HG03064 (cell line): ENCODE measurements at regions not wholly inside any gene's neighbourhood (a gene's known extent, or its start where the extent isn't known, plus 50 kb on each side); places are given as distances from the start of the nearest gene placed in this dataset.

Experiments
- ATAC-seq: cut with Tn5 transposase; IDR thresholded peaks from one replicate; pipeline ENCODE4 v1.9.1; 2021; ENCODE audit warnings: low read depth; ENCODE audit not compliant: unreplicated experiment

DNA sequence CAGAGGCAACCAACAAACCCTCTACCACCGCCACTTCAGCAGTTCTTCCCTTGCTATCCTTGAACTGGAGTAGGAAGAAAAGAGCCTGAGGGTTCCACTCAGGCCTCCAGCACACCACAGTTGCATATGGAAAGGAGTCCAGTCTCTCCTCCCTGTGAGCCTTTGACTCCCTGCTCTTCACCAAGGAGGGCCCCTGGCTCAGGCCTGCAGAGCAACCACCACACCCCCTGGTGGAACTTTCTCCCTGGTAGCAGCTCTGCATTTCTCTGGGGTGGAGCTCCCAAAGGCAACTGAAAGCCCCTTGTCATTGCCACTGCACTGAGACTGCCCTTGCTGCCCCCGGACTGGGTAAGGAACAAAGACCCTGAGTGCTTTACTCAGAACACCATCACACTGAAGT is 1021.5 kb upstream of the ADGRL2 start:
- no peak for ATAC-seq

DNA sequence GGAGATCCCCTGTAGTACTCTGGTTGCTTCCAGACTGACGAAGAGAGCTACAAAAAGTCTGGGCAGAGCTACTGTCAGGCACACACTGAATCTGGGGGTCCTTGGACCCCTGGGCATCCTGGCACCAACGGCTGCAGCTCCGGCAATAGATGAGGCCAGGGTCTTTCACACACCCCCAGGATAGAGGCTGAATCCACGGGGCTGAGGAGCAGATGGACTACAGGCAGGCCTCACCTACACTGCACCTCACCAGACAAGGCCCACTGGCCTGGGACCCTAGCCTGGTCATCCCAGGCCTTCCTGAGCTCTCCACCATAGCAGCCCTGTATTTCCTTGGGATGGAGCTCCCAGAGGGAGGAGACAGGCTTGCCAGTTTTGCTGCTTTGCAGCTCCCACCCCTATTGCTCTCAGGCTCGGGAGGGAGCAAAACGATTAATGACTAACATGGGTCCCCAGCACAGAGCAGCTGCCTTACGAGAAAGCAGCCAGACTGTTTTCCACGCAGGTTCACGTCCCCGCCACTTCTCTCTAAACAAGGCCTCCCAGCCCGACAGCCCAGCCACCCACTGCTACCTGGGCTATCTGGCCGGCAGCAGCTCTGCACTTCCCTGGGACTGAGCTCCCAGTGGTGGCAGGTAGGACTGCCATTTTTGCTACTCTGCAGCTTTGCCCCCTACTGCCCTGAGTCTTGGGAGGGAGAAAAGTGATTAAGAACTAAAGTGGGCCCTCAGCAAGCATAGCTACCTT is 1022.5 kb upstream of the ADGRL2 start:
- no peak for ATAC-seq

DNA sequence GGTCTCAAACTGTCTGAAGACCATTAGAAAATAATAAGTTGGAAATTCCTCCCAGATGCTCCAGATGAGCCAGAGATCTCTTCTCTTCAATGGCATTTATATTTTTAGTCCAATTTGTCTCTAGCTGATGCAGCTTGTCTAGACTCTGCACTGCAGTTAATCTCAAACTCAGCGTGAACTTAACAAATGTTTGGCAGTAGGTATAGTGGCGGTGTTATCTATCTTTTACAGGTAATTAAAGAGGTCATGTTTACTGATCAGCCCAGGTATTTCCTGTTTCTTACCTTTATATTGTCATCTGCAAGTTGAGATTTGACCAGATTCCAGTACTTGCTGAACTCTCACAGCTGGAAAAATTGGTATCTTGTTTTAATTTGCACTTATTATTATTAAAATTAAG is 1024.5 kb upstream of the ADGRL2 start:
- no peak for ATAC-seq

DNA sequence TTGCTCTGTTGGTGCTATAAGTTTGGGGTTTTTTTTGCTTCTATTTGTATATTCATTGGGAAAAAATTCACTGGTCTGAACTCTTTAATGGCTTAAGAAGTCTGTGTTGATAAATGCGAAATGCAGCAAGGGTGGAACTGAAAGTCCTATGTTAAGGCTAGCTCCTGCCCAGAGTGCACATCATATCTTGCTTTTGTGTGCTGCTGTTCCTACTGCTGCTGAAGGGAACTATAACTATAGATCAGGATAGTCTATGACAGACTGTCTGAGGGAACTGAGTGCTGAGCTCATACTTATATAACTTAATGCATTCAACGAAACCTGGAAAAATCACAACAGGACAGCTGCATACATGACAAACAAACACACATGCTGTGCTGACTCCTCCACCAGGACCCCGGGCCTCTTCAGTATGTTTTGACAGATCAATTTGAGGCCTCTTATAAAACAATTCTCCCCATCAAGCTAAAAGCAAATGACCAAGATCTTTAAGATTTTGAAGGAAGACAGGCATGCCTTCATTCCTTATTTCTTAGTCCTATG is 1031.5 kb upstream of the ADGRL2 start:
- no peak for ATAC-seq

DNA sequence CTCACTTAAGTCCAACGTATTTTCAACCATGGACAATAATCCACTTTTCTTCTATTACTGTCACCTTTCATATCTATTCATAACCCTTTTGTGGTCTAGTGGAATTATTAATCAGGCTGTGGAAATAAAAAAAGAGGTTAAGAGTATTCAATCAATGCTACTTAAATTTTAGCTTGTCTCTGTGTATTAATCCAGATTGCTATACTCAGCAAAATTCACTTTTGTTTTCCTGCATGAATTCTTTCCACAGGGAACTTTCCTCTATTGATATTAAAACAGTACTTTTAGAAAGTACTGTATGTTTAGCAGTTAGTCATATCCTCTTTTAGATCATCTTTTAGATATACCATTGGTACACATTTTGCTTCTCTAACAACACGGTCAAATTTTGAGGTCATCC is 1033.0 kb upstream of the ADGRL2 start:
- ATAC-seq = no peak

DNA sequence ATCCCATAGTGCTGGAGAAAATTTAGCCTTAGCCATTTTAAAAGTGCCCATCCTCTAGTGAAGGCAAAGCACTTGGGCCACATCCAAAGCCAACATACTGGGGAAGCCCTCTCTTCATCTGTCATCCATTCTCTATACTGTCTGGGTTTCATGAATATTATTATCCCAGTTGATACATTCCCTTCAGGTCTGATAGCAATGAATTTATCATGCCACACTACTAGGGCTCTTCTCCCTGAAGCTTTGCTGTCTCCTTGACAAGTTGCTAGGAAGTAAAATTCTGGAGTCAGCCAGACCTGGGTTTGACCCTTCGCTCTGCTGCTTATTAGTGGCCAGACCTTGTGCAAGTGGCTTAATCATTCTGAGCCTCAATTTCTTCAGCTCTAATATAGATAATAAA is 1041.4 kb upstream of the ADGRL2 start:
- ATAC-seq = no peak

DNA sequence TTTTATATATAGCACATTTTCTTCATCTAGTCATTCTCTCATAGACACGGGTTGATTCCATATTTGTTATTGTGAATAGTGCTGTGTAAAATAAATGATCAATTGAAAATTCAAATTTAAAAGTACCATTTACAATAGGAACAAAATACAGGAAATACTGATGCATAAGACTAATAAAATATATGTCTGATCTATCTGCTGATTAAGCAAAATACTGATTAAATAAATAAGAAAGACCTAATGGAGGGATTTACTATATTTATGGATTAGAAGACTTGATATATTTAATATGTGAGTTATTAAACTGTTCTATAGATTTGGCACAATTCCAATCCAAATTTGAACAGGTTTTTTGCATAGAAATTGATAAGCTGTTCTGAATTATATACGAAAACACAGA is 1044.8 kb upstream of the ADGRL2 start:
- no peak for ATAC-seq

DNA sequence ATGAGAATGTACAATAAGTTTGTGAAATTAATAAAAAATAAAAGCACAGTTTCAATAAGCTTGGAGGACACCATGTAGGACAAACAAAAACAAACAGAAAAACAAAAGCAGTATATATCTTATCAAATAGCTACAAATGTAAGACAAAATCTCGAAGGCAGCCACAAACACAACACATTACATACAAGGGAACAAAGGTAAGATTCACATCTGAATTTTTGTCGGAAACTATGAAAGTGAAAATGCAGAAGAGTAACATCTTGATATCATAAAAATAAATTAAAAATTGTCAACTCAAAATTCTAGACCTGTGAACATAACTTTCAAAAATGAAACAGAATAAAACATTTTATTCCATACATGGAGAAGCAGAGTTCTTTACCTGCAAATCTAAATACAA is 1049.5 kb upstream of the ADGRL2 start:
- ATAC-seq = no peak

DNA sequence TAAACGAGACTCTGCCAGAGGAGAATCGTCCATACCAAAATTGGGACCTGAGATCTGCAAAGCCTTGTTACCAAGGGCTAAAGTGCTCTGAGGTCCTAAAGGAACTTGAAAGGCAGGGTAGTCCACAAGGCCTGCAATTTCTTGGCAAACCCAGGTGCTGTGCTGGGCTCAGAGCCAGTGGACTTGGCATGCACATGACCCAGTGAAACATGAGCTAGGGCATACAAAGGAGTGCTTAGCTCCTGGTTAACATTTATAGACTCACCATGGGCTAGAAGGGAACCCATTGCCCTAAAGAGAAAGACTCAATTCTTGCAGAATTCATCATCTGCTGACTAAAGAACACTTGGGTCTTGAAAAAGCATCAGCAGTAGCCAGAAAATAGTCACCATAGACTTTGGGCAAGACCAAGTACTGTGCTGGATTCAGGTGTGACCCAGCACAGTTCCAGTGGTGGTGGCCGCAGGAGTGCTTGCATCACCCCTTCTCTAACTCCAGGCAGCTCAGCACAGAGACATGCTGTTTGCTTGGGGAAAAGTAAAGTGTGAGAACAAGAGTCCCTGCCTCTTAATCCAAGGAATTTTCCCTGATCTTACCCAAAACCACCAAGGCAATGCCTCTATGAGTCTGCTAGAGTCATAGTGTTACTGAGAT is 1069.4 kb upstream of the ADGRL2 start:
- no peak for ATAC-seq

DNA sequence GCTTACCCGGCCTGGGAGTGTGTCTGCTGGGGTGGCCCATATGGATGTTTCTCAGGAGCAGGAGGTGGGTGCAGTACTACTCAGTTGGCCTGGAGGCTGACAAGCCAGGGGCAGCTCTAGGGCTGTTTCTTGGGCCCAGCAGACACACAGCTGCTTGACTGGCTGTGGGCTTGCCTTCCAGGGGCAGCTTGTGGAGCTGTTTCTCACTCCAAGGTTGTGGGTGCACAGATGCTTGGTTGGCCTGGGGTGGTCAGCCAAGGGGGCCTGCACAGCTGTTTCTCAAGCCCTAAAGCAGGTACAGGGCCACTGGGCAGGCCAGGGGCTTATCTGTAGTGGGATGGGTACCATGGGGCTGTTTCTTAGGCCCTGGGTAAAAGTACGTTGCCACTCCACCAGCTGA is 1078.1 kb upstream of the ADGRL2 start:
- no peak for ATAC-seq

DNA sequence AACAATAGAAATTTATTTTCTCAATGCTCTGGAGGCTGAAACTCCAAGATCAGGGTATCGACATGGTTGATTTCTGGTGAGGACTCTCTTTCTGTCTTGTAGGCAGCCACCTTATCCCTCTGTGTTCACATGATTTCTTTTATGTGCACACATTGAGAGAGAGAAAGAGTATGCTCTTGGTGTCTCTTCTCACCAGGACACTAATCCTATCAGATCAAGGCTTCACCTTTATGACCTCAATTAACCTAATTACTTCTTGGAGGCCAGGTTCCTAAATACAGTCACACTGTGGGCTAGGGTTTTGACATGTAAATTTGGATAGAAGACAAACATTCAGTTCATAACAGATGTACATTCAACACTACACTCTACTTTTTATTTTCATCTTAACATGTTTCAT is 1094.2 kb upstream of the ADGRL2 start:
- ATAC-seq = no peak

DNA sequence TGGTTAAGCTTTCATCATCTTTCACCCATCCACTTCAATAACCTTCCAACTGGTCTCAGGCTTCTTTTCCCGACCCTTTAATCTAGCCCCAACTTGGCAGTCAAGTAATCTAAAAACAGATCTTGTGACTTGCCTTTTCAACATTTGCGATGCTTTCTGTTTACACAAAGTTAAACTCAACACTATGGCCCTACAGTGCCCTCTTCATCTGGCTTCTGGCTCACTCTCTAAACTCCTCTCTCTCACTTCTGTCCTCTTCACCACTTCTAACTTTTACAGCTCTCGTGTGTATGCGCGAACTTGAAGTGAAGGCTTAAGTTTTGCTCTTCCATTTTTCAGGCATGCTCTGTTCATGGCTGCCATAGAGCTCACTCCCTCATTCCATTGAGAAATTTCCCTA is 1122.3 kb upstream of the ADGRL2 start:
- no peak for ATAC-seq

DNA sequence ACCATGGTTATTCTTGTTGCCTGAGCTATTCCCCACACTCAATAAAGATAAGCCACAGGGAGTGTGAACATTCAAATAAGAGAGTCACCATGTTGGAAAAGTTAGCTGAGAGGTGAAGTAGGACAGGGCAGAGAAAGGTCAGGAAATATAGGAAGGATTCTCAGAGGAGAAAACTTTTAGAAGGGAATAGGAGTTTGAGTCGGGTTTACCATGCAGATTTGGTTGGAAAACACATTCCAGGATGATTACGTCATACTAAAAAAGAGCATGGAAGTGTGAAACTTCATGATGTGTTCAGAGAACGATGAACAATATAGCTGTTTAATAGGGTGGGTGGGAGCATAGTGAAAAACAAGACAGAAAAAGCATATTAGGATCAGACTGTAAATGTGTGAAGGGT is 1125.3 kb upstream of the ADGRL2 start:
- ATAC-seq = no peak

DNA sequence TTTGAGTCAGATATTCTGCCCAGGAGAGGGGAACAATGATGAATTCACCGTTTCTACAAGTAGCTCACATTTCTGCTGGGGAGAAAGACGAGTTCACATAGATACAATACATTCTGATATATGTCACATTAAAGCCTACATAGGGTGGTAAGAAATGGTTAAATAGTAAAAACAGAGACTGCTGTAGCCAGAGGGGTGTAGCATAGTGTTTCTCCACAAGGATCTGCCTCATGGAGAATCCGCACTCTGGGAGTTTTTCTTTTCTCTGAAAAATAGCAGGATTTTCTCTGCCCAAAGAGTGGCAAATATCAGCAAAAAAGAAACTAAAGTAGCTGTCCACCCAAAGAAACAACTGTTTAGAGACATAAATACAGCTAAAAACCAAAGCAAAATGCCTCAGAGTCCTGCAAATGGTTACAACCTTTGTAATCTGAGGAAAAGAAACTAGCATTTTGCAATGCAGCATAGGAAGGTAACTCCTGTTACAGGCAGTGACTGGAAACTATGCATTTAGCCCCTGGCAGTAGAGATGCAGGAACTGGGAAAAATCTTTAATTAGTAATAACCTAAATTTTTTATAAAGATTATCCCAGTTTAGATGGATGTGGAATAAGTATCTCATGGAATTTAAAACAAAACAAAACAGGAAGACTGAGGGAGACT is 1126.7 kb upstream of the ADGRL2 start:
- no peak for ATAC-seq

DNA sequence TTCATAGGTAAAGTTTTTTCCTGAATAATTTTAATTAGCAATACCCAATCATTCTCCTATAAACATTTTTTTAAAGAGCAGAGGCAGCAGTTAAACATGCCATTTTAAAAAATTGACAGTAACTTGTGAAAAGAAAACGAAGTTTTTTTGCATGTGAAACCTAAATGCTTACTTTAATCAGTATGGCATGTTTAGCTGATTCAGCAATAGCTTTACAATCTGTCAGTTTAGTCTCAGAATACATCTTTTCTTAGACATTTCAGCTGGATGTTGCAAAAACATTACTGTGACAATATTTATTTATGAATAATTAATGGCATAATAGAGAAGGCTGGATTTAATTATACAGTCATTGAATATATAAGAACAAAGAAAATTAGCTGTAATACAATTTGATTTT is 1132.4 kb upstream of the ADGRL2 start:
- ATAC-seq = no peak

DNA sequence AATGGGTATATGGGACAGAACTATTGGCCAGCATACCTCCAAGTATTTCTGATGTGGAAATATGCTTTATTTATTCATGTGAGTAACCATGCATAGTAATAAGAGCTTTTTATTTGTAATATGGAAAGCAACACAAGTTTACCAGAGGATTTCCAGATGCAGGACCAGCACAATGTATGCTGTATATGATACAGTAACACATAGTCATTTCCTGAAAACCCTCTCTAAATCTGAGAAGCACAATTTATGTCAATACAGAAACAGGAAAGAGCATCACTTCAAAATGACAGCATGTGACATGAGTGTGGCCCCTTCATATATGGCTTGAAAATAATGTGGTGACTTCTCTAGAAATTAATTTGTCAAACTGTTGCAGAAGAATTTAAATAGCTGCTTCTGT is 1134.7 kb upstream of the ADGRL2 start:
- no peak for ATAC-seq

DNA sequence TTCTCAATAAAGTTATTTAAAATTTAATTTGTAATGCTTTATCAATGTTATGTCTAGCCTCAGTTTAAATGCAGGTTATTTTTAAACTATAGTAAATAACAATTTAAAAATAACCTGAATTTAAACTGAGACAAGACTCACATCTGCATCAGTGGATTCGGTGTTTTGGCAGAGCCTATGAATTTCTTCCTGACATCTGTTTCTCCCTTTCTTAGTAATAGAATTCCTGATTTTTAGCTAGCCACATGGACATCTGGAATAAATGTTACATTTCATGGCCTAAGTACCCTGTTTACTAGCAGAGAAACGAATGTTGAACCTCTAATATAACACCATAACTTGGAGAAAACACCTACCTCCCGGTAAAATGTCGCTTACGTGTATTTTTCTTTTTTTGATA is 1141.6 kb upstream of the ADGRL2 start:
- ATAC-seq = no peak

DNA sequence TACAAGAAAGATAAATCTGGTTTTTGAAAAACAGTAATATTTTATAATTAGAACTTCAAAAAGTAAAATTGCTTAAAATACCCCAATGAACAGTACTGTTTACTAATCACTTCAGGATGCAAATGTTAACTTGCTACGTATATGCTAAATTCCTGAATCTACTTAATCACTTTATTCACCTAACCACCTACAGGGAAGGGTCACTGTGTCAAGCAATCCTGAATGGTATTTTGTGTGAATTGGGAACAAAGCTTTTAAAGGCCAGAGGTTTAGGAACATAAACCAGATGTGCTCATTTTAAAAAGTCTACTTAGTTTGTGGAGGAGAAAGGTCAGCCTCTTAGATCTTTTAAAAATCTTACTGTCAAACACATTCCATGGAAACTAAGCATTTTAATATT is 1143.0 kb upstream of the ADGRL2 start:
- ATAC-seq = no peak

DNA sequence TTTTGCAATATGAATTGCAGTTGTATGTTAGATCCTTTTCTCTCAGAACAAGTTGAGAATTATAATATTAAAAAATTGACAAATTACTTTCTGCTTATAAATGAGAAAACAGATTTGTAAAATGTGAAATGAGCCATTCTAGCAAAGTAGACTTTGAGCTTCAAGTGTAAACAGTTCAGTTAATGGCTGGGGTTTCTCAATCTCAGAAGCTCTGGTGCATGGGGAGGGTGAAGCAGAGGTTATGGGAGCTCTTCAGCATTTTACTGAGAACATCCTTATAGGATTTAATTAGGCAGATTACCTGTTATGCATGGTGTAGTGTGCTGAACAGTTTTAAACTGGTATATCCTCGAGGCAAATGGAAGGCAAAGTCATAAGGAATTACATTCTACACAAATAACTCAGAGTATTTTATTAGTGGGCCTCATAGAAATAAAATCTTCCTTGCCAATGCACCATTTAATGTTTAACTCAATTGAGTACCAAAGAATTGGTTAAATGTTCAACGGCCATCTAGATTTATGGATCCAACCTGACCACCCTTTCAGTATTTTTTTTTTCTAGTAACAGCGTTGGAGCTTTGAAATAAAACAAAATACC is 1143.6 kb upstream of the ADGRL2 start:
- no peak for ATAC-seq

DNA sequence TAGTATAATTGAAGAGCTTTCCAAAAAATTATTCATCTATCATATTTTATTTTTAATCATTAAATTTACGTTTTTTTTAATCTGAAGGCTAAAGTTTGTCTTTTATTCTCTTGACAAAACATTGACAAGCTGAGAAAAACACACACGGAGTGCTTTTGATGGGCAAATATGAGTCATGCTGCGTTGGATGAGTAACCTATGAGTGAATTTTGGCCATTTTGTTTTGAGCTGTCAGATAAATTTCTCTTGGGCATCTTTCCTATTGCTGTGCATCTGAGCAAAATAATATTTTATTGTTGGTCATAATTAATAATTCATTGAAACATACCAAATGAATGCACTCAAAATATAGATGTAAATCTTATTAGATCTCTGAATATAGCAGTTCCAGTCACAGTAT is 1144.1 kb upstream of the ADGRL2 start:
- no peak for ATAC-seq

DNA sequence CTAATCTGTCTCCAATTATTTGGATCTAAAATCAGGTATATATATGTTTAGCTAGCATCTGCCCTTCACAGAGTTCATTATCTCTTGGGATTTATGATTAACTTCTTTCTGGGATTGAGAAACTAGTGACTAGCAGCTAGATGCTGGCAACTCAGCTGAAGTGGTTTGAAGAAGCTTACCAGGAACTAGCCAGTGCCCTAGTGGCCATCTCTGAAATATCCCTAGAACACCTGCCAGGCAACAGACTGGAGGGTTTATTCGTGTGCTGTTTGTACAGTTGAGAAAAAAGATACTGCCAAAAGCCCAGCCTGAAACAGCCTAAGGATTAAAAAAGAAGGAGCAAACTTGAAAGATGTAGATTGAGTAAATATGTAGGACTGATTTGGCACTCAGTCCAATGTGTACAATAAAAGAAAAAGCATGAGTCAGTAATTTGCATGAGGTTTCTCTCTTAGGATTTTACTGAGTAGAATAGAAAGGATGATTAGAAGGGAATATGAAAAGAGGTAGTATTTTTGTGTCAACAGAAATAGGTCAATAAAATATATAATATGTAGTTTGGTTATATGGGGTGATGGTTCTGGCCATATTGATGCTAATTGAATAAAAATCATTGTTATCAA is 1144.6 kb upstream of the ADGRL2 start:
- ATAC-seq = no peak
